Gastroesophageal sphincter (tissue), 4 donors: ENCODE measurements at regions not wholly inside any gene's neighbourhood (a gene's known extent, or its start where the extent isn't known, plus 50 kb on each side); places are given as distances from the start of the nearest gene placed in this dataset.

Experiments used
- ATAC-seq: fragments of 150-250 bp; one replicate; pipeline ENCODE4 v1.9.1; 2016; ENCODE audit warnings: mild to moderate bottlenecking, moderate library complexity
- H3K27ac ChIP-seq, 4 donors: fragments of 200-600 bp; sonication (generic) in 3 of 4; 1 replicate in 3 of 4; 2 replicates in 1 of 4; pipeline ENCODE4 v1.5.1; 2016 to 2019
- H3K27me3 ChIP-seq: fragments of 200-600 bp; sonication (generic); one replicate; pipeline ENCODE4 v1.5.1; 2019
- H3K36me3 ChIP-seq, 2 donors: fragments of 200-600 bp; sonication (generic); one replicate each; pipeline ENCODE4 v1.5.1; 2019; ENCODE audit warnings: control low read depth in 1 of 2
- H3K4me1 ChIP-seq, 3 donors: fragments of 200-600 bp; sonication (generic); 1 replicate in 2 of 3; 2 replicates in 1 of 3; pipeline ENCODE4 v1.5.1; 2016 to 2019; ENCODE audit warnings: control low read depth in 2 of 3
- H3K4me3 ChIP-seq, 2 donors: fragments of 200-600 bp; sonication (generic); one replicate each; pipeline ENCODE4 v1.5.1; 2019; ENCODE audit warnings: mild to moderate bottlenecking in 1 of 2, moderate library complexity in 1 of 2
- H3K9me3 ChIP-seq, 3 donors: fragments of 200-600 bp; sonication (generic); one replicate each; pipeline ENCODE4 v1.5.1; 2017 to 2019; ENCODE audit warnings: control low read depth in 2 of 3
- EP300 ChIP-seq: sonication (generic); formaldehyde crosslinking; IDR thresholded peaks from one replicate; pipeline ENCODE4 v1.6.1; 2017; ENCODE audit warnings: antibody characterized with exemption, mild to moderate bottlenecking
- POLR2A ChIP-seq, 2 donors: fragments of 450-650 bp; IDR thresholded peaks; one replicate each; pipeline ENCODE4 v1.6.1; 2017; ENCODE audit warnings: antibody characterized with exemption in 2 of 2, mild to moderate bottlenecking in 2 of 2, moderate library complexity in 1 of 2
- POLR2AphosphoS5 ChIP-seq: sonication (generic); formaldehyde crosslinking; IDR thresholded peaks from one replicate; pipeline ENCODE4 v1.6.1; 2017; ENCODE audit warnings: antibody characterized with exemption
- WGBS, 2 donors: methylation state at CpG; one replicate each; pipeline ENCODE4 v1.1.5; 2018; ENCODE audit warnings: low coverage in 1 of 2; 5-methylcytosine and 5-hydroxymethylcytosine counted together
- TF ChIP-seq, protein P1 (sequence below), 4 experiments: fragments of 200-600 bp in 2 of 4; fragments of 450-650 bp in 2 of 4; sonication (generic) in 1 of 4; IDR thresholded peaks; one replicate each; pipeline ENCODE4 v1.5.1; 2017 to 2019; ENCODE audit warnings: antibody characterized with exemption in 4 of 4, mild to moderate bottlenecking in 2 of 4, moderate library complexity in 2 of 4

DNA sequence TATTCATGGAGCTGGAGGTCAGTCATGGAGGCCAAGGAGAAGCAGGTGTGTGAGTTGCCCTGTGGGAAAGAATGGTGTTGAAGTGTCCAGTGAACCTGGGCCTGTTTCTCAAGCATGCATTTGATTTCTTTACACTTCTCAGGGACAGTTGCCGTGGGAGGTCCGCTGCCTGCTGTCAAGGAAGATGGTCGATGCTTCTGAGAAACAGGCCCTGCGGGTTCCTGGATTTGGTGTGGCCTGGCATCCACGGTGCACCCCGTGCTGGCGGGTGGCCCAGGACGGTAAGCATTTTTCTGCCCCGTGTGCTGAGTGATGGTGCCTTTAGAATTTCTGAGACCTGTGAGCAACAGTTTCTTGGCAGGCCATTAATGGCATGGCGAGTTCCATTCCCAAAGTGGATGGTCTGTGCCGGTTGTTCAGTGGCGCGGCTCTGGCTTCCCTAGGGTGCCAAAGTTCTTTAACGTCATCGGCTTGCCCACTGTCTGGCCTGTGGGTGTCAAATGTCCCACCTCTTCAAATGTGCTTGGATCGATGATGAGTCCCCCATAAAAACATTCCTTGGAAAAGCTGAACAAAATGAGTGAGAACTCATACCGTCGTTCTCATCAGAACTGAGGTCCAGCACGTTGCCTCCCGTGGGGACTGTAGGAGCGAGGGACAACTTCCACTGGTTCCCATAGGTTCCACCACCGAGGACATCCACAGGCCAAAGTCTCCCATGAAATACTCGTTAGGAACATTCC is 107.2 kb downstream of the SNRPN start:
- H3K4me3 ChIP-seq: no peak overlapping the region
- H3K9me3 ChIP-seq: peaks cover 0 to 100% (median 47%) of the 10 kb centered on the region in 3 donors
- no peak for ATAC-seq
- TF ChIP-seq POLR2AphosphoS5 (no peak), POLR2A (IDR thresholded peaks at IDR 0.05) (no peak), EP300 (no peak)
- H3K27me3 ChIP-seq: no peaks in the 10 kb centered on the region
- WGBS, 2 donors: 96 to 97% methylated on average over 9 to 14 of the region's 23 CpGs
- H3K27ac ChIP-seq: no peak overlapping the region
- H3K36me3 ChIP-seq: peaks cover 0 to 100% of the 10 kb centered on the region in 2 donors
- H3K4me1 ChIP-seq: no peaks in the 10 kb centered on the region

DNA sequence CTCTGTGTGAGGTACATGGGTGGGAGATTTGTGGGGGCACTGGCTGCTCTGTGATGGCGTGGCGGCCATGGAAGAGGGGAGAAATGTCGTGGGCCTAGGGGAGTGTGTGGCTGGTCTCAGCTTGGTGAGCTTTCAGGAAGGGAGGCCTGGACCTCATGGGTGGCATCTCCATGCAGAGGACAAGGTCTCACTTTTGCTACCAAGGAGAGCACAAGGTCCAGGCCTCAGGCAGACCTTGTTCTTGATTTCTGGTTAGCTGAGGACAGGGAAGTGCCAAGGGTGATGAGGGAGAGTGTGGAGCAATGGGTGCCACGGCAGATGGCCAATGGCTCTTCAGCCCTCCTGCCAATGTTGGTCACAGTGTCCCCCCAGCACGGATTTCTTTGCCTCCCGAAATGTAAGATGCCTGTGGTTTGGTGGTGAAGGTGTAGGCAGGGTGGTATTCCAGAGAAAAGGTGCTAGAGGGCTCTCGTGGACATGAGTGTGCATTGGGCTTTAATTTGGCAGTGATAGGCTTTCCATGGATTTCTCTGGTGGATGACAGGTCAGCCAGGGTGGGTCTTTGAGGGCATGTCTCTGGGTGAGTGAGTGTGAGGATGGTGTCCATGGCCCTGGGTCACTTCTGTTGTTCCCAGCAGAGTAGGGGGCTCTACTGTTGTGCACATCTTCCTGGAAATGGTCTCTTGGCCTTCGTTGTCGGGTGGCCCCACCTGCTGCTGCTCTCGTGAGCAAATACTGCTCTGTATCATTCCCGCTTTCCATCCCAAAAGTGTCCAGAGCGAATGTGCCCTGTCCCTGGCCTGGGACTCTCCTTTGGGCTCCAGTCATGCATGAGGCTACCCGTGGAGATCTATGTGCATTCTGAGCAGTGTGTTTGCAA is 108.0 kb downstream of the SNRPN start:
- Histone ChIP-seq H3K27me3 (no peaks in the 10 kb centered on the region), H3K36me3 (peaks cover 0 to 100% of the 10 kb centered on the region in 2 donors), H3K4me3 (no peak overlapping the region), H3K9me3 (peaks cover 0 to 100% (median 49%) of the 10 kb centered on the region in 3 donors), H3K4me1 (no peaks in the 10 kb centered on the region), H3K27ac (no peak overlapping the region)
- ATAC-seq: no peak
- TF ChIP-seq POLR2AphosphoS5: no peak
- TF ChIP-seq EP300: no peak
- TF ChIP-seq, protein P1, sequence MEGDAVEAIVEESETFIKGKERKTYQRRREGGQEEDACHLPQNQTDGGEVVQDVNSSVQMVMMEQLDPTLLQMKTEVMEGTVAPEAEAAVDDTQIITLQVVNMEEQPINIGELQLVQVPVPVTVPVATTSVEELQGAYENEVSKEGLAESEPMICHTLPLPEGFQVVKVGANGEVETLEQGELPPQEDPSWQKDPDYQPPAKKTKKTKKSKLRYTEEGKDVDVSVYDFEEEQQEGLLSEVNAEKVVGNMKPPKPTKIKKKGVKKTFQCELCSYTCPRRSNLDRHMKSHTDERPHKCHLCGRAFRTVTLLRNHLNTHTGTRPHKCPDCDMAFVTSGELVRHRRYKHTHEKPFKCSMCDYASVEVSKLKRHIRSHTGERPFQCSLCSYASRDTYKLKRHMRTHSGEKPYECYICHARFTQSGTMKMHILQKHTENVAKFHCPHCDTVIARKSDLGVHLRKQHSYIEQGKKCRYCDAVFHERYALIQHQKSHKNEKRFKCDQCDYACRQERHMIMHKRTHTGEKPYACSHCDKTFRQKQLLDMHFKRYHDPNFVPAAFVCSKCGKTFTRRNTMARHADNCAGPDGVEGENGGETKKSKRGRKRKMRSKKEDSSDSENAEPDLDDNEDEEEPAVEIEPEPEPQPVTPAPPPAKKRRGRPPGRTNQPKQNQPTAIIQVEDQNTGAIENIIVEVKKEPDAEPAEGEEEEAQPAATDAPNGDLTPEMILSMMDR (IDR thresholded peaks at IDR 0.05): no peak
- no peak for TF ChIP-seq POLR2A (IDR thresholded peaks at IDR 0.05)
- 60 to 88% methylated on average over 2 to 6 of the region's 13 CpGs for WGBS, 2 donors

GRCh38 chr15:25065286-25065685 is 110.5 kb downstream of the SNRPN start:
- no peak for ATAC-seq
- whole genome bisulfite sequencing, 2 donors: 76 to 83% methylated on average over 6 of the region's 9 CpGs
- peaks cover 0 to 100% of the 10 kb centered on the region in 2 donors for H3K36me3 ChIP-seq

DNA sequence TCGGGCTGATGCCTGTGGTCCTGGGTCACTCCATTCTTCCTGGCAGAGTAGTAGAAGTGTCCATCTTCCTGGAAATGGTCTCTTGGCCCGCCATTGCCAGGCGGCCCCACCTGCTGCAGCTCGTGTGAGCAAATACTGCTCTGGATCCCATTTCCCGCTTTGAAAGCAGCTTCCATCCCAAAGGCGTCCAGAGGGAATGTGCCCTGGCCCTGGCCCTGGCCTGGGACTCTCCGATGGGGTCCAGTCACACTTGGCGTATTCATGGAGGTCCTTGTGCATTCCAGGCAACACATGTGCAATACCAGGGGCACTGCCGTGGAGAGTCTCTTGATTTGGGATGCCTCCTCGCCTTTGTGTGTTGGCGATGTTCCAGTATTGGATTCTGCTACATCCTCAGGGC is 111.1 kb downstream of the SNRPN start:
- WGBS, 2 donors: 100% methylated on average over 1 of the region's 11 CpGs; no CpG with 5 or more reads in 1 of the 2 donors
- no peak for ATAC-seq
- Histone ChIP-seq H3K27ac (no peak overlapping the region), H3K4me3 (no peak overlapping the region), H3K4me1 (no peaks in the 10 kb centered on the region), H3K36me3 (peaks cover 0 to 100% of the 10 kb centered on the region in 2 donors), H3K9me3 (peaks cover 0 to 100% (median 47%) of the 10 kb centered on the region in 3 donors), H3K27me3 (no peaks in the 10 kb centered on the region)
- no peak for TF ChIP-seq POLR2AphosphoS5
- TF ChIP-seq, protein P1 (IDR thresholded peaks at IDR 0.05): no peak
- TF ChIP-seq EP300: no peak
- no peak for TF ChIP-seq POLR2A (IDR thresholded peaks at IDR 0.05)

More at GRCh38 chr15:25065286-25065685, 110.5 kb downstream of the SNRPN start:
- H3K4me3 ChIP-seq: no peak overlapping the region
- no peak overlapping the region for H3K27ac ChIP-seq
- peaks cover 0 to 100% (median 48%) of the 10 kb centered on the region in 3 donors for H3K9me3 ChIP-seq
- H3K27me3 ChIP-seq: no peaks in the 10 kb centered on the region
- no peaks in the 10 kb centered on the region for H3K4me1 ChIP-seq
- TF ChIP-seq, protein P1 (IDR thresholded peaks at IDR 0.05): no peak
- TF ChIP-seq EP300 (no peak), POLR2A (IDR thresholded peaks at IDR 0.05) (no peak), POLR2AphosphoS5 (no peak)

DNA sequence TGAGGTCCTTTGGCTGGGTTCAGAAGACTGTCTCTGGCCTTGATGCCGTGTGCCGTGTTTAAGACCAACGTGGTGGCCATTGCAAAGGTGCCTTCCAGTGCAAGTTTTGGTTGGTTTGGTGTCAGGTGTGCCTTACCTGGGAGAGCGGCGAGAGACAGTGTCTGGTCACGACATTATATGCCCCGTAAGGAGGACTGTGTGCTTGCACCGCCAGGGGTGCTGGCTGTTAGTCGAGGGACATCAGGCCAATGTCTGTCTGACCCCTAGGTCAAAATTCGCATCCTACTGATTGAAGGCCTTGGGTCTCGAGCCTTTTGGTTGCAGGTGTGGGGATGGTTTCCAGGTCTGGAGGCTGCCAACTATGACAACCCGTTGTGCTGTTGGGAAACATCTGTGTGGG is 111.9 kb downstream of the SNRPN start:
- Histone ChIP-seq H3K36me3 (peaks cover 0 to 100% of the 10 kb centered on the region in 2 donors), H3K9me3 (peaks cover 0 to 100% (median 48%) of the 10 kb centered on the region in 3 donors), H3K27me3 (no peaks in the 10 kb centered on the region), H3K27ac (no peak overlapping the region), H3K4me3 (no peak overlapping the region), H3K4me1 (no peaks in the 10 kb centered on the region)
- TF ChIP-seq POLR2A (IDR thresholded peaks at IDR 0.05) (no peak), POLR2AphosphoS5 (no peak), EP300 (no peak)
- TF ChIP-seq, protein P1 (IDR thresholded peaks at IDR 0.05): no peak
- ATAC-seq: no peak
- 89% methylated on average over 5 of the region's 12 CpGs; no CpG with 5 or more reads in 1 of the 2 donors for WGBS, 2 donors
